HG02870 (cell line): ENCODE measurements at regions not wholly inside any gene's neighbourhood (a gene's known extent, or its start where the extent isn't known, plus 50 kb on each side); places are given as distances from the start of the nearest gene placed in this dataset.
"Not testable (repeated sequence)": the region's sequence is repeated elsewhere in the genome, so short reads cannot be mapped to it uniquely, and the experiment has no call there.

Experiments
- ATAC-seq: cut with Tn5 transposase; IDR thresholded peaks from one replicate; pipeline ENCODE4 v1.9.1; 2021; ENCODE audit warnings: mild to moderate bottlenecking, moderate library complexity; ENCODE audit not compliant: unreplicated experiment

DNA sequence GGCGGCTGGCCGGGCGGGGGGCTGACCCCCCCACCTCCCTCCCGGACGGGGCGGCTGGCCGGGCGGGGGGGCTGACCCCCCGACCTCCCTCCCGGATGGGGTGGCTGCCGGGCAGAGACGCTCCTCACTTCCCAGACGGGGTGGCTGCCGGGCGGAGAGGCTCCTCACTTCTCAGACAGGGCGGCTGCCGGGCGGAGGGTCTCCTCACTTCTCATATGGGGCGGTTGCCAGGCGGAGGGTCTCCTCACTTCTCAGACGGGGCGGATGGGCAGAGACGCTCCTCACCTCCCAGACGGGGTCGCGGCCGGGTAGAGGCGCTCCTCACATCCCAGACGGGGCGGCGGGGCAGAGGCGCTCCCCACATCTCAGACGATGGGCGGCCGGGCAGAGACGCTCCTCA lies 1025.2 kb upstream of the SEMA6A start:
- not testable (repeated sequence) for ATAC-seq

GRCh38 chr5:117594166-117594565 lies 1019.5 kb upstream of the SEMA6A start:
- no peak for ATAC-seq

DNA sequence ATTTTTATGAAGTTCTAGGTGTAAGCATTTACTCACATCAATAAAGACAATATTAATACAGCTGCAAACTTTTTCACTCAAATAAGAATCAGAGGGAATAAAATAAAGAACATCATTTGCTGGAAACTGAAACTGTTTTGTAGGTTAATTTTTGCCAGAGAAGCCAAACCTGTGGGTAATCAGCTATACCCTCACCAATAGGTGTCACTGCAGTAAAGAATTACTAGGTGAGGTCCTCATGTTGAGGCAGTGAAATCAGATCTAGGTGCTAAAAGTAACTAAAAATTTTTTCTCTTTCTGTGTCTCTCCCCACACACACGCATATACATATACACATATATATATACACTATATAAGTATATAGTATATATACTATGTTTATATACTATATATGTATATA lies 1016.3 kb upstream of the SEMA6A start:
- ATAC-seq: peak; percentile 60

- ATAC-seq: no peak
Observed at GRCh38 chr5:117588611-117589010, 1014.0 kb upstream of the SEMA6A start.

GRCh38 chr5:117587111-117587510 lies 1012.5 kb upstream of the SEMA6A start:
- no peak for ATAC-seq

DNA sequence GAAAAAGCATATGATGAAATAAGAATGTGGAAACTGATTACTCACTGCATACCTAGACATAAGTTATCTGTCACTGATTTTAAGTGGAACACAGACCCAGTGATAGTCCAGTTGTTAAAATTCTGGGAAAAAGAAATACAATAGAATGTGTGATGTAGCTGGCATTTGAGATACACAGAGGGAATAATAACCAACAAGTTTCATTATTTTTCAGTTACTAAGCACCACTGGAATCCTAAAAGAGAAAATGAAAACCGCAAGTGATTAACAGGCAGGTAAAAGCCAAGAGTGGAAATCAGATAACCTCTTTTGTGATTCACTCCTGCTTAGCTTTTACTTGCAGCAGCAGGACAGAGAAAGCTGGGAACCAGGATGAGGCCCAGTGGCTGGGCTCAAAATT lies 994.0 kb upstream of the SEMA6A start:
- no peak for ATAC-seq

DNA sequence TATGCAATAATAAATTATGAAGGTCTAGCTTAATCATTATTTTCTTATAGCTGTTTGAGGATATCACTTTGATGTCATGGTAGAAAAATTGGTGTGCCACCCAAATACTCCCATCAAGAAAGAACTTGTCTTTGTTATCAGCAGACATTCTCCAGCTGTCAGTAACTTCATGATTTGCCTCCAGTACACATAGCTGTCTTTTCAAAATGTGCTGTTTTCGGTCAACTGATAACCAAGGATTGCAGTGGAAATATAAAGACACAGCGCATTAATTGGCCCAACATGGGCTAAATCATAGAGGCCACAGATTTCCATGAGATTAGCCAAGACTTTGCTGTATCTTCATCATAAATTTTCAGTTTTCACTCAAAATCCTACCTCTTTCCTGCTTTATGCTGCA lies 993.5 kb upstream of the SEMA6A start:
- no peak for ATAC-seq

DNA sequence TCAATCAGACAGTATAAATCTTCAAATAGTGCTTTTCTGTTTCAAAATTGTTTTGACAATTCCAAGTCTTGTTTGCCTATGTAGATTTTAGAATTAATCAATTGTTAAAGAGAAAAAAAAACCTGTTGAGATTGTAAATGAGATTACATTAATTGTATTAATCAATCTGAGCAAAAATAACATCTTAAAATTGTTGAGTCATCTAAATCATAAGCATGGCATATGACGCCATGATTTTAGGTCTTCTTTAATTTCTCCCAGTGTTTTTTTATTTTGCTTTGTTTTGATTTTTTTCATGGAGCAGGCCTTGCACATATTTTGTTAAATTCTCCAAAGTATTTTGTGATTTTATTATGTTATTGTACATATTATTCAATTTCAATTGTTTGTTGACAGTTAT lies 988.0 kb upstream of the SEMA6A start:
- no peak for ATAC-seq

- ATAC-seq: no peak
Observed at GRCh38 chr5:117561531-117561930, 986.9 kb upstream of the SEMA6A start.

DNA sequence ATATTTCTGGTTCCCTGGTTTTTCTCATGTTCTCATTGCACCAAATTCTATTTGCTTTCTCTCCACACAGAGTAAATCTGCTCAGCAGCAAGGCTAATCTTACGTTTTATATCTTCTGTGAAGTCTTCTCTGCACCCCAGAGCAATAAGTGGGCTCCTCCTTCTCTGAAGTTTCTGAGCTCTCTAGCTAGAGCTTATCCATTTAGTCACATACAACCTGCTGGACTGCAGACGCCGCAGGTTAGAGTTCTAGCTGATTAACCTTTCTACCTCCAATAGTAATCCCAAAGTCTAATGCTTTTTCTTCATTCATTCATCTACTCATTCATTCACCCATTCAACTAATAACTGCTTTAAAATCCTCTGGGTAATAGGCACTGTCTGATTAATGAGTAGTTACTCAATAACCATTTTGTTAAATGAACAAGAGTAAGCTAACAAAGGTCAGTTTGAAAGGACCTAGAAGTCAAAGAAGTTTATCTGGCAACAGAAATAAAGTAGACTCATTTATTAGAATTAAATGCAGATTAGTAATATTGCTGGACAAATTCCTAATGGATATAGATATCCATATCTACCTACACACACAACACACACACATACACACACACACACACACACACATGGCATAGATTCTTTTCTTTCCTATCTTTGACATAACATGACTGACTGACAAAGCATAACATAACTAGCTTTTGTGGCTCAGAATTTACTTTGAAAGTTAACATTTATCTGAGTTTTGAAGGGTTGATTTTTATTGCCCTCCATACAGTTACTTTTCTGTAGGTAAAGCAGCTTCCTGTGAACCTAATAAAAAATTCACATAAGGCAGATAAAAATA lies 984.6 kb upstream of the SEMA6A start:
- no peak for ATAC-seq

DNA sequence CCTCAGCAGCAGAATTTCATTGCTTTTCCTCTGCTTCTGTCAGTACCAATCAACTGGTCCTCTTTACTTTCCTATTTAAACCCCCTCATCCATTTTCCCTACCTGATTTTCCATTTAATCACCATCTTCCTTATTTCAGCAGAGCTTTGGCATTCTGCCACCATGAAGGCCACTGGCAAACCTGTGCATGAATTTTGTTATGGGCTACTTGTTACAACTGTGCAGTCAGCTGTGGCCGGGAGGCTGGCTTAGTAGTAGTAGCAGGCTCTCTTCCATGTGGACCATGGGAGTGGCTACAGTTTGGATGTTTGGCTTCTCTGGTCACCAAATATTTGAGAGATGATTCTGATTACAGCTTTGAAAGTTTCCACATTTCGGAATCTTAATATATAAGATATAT lies 976.6 kb upstream of the SEMA6A start:
- ATAC-seq: no peak

DNA sequence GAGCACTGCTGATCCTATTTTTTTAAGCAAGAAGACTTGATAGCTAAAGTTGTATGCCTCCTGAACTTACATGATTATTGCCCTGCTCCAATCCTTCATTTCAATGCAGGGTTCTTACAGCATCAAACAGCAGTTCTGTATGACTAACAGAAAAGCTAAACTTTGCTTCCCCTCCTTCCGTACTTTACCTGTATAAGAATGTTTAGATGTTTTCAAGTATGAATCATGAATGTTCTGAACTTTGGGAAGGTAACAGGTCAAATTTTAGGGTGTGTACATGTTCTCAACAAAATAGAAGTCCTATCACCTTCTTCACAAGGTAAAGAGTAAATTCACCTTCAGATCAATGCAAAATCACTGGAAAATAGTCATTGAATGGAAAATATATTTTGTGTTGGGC lies 972.6 kb upstream of the SEMA6A start:
- no peak for ATAC-seq

GRCh38 chr5:117539692-117540091 lies 965.1 kb upstream of the SEMA6A start:
- no peak for ATAC-seq

DNA sequence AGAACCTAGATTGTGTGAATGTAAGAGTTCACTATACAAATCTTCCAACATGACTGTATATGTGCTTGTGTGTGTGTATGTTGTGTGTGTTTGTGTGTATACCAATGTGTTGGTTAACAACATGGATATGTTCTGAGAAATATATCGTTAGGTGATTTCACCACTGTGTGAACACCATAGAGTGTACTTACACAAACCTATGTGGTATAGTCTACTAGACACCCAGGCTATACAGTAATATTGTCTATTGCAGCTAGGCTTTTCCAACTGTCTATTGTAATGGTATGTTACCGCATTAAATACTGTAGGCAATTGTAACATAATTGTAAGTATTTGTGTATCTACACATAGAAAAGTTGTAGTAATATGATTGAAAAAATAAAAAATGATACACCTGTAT lies 959.2 kb upstream of the SEMA6A start:
- no peak for ATAC-seq

GRCh38 chr5:117533051-117533670 lies 958.5 kb upstream of the SEMA6A start:
- ATAC-seq: not testable (repeated sequence)

DNA sequence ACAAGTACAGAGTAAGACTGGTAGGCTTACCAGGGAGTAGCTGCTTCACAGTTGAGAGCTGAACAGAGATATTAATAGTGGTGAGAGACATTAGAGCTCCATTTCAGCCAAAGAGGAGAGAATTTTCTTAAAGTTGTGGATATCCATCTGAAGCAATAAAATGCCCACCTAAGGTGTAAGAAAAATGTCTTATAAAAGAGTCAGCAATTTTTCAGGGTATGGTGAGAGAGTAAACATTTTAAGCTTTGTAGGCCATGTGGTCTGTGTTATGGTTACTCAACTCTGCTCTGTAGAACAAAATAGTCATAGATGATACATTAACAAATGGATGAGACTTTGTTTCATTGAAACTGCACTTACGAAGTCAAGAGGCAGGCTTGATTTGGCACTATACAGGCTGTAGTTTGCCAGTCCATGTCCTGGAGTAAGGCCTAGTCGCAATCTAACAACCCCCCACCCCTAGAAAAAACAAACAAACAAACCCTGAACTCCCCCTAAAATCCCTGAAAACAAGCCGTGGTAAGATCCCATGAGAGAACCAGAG lies 945.4 kb upstream of the SEMA6A start:
- no peak for ATAC-seq

GRCh38 chr5:117504305-117504704 lies 929.7 kb upstream of the SEMA6A start:
- no peak for ATAC-seq

GRCh38 chr5:117497601-117498000 lies 923.0 kb upstream of the SEMA6A start:
- ATAC-seq: no peak

DNA sequence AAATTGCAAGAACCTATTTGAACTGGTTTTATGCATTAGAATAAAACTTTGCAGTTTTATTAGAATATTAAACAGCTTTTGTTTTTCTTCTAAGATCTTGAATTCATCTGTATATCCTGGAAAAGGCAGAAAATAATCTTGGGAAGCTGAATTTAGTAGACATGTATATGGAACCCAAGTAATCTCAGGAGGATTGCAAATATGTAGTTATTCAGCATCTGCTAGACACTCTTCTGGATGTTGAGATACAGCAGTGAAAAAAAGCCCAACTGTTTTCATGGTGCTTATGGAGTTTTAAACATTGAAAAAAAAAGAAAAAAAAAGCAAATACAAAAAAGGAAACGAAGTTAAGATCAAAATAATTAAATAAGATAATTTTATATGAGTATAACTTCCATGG lies 922.2 kb upstream of the SEMA6A start:
- ATAC-seq: no peak

GRCh38 chr5:117494188-117494587 lies 919.6 kb upstream of the SEMA6A start:
- ATAC-seq: no peak

DNA sequence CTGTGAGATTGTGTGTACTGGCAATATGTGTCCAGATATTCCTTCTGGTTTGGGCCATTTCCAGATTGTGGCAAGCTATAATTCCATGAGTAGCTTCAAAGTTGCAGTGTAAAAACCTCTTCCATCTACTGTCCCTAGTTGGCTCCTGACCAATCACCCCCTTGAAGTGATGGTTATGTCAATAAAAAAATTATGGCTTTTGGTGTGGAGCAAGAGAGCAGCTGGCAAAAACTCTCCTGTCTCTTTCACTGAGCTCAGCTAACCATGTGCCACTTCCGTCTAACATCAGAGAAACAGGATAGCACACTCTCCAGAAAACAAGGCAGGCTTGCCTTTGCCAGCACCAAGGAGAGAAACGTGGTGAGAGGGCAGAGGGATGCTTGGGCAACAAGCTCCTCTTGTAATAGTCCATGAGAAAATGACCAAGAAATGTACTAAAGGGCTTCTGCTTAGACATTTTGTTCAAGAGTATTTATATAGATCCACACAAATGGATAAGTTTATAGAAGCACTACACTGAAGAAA lies 914.4 kb upstream of the SEMA6A start:
- ATAC-seq: no peak

- no peak for ATAC-seq
Observed at GRCh38 chr5:117487556-117487955, 912.9 kb upstream of the SEMA6A start.
